ENCODE measurements at regions not wholly inside any gene's neighbourhood (a gene's known extent, or its start where the extent isn't known, plus 50 kb on each side); places are given as distances from the start of the nearest gene placed in this dataset.

GRCh38 chr17:71649941-71650350 is 470.9 kb upstream of the SOX9 start:
- FAIRE-seq (no peak), DNase-seq (ENCODE audit: insufficient read length, low spot score) (no peak)
- no peak for TF ChIP-seq PAX5 (IDR thresholded peaks at IDR 0.05; ENCODE audit: insufficient read depth, low read length, severe bottlenecking)
- no peak for TF ChIP-seq POLR2A (IDR thresholded peaks at IDR 0.05; ENCODE audit: low read depth, low read length)
- no peak for TF ChIP-seq POU2F2 (IDR thresholded peaks at IDR 0.05; ENCODE audit: low read depth, low read length)
- TF ChIP-seq TAF1 (IDR thresholded peaks at IDR 0.05; ENCODE audit: low read depth, low read length) = no peak
- no peak for TF ChIP-seq POLR2AphosphoS5 (IDR thresholded peaks at IDR 0.05; ENCODE audit: low read depth, low read length)
- TF ChIP-seq SPI1 (IDR thresholded peaks at IDR 0.05; ENCODE audit: low read depth, low read length) = no peak

GRCh38 chr17:71655542-71655941 is 465.3 kb upstream of the SOX9 start:
- DNase-seq (ENCODE audit: insufficient read length, low spot score) = no peak
- no peak for TF ChIP-seq TAF1 (IDR thresholded peaks at IDR 0.05; ENCODE audit: low read depth, low read length)
- no peak for TF ChIP-seq POU2F2 (IDR thresholded peaks at IDR 0.05; ENCODE audit: low read depth, low read length)
- TF ChIP-seq SPI1 (IDR thresholded peaks at IDR 0.05; ENCODE audit: low read depth, low read length) = no peak
- TF ChIP-seq PAX5 (IDR thresholded peaks at IDR 0.05; ENCODE audit: insufficient read depth, low read length, severe bottlenecking) = no peak
- TF ChIP-seq POLR2A (IDR thresholded peaks at IDR 0.05; ENCODE audit: low read depth, low read length) = no peak
- TF ChIP-seq POLR2AphosphoS5 (IDR thresholded peaks at IDR 0.05; ENCODE audit: low read depth, low read length) = no peak
- FAIRE-seq = no peak

- FAIRE-seq (no peak), DNase-seq (ENCODE audit: insufficient read length, low spot score) (no peak)
- no peak for TF ChIP-seq PAX5 (IDR thresholded peaks at IDR 0.05; ENCODE audit: insufficient read depth, low read length, severe bottlenecking)
Observed at GRCh38 chr17:71656964-71657858, 463.6 kb upstream of the SOX9 start.

- no peak for TF ChIP-seq SPI1 (IDR thresholded peaks at IDR 0.05; ENCODE audit: low read depth, low read length)
- TF ChIP-seq POU2F2 (IDR thresholded peaks at IDR 0.05; ENCODE audit: low read depth, low read length) = no peak
- no peak for TF ChIP-seq POLR2A (IDR thresholded peaks at IDR 0.05; ENCODE audit: low read depth, low read length)
- no peak for TF ChIP-seq TAF1 (IDR thresholded peaks at IDR 0.05; ENCODE audit: low read depth, low read length)
- no peak for FAIRE-seq
Observed at GRCh38 chr17:71658996-71659395, 461.8 kb upstream of the SOX9 start.

GRCh38 chr17:71664861-71665260 is 456.0 kb upstream of the SOX9 start:
- TF ChIP-seq POLR2A (IDR thresholded peaks at IDR 0.05; ENCODE audit: low read depth, low read length) = no peak
- no peak for TF ChIP-seq SPI1 (IDR thresholded peaks at IDR 0.05; ENCODE audit: low read depth, low read length)
- TF ChIP-seq POU2F2 (IDR thresholded peaks at IDR 0.05; ENCODE audit: low read depth, low read length) = no peak
- TF ChIP-seq TAF1 (IDR thresholded peaks at IDR 0.05; ENCODE audit: low read depth, low read length) = no peak
- no peak for TF ChIP-seq POLR2AphosphoS5 (IDR thresholded peaks at IDR 0.05; ENCODE audit: low read depth, low read length)
- TF ChIP-seq PAX5 (IDR thresholded peaks at IDR 0.05; ENCODE audit: insufficient read depth, low read length, severe bottlenecking) = no peak
- FAIRE-seq (no peak), DNase-seq (ENCODE audit: insufficient read length, low spot score) (no peak)

More at GRCh38 chr17:71658996-71659395, 461.8 kb upstream of the SOX9 start:
- DNase-seq (ENCODE audit: insufficient read length, low spot score) = no peak

GRCh38 chr17:71666047-71666446 is 454.8 kb upstream of the SOX9 start:
- FAIRE-seq (no peak), DNase-seq (ENCODE audit: insufficient read length, low spot score) (no peak)
- TF ChIP-seq POLR2A (IDR thresholded peaks at IDR 0.05; ENCODE audit: low read depth, low read length) (no peak), SPI1 (IDR thresholded peaks at IDR 0.05; ENCODE audit: low read depth, low read length) (no peak), TAF1 (IDR thresholded peaks at IDR 0.05; ENCODE audit: low read depth, low read length) (no peak), PAX5 (IDR thresholded peaks at IDR 0.05; ENCODE audit: insufficient read depth, low read length, severe bottlenecking) (no peak), POLR2AphosphoS5 (IDR thresholded peaks at IDR 0.05; ENCODE audit: low read depth, low read length) (no peak), POU2F2 (IDR thresholded peaks at IDR 0.05; ENCODE audit: low read depth, low read length) (no peak)

DNA sequence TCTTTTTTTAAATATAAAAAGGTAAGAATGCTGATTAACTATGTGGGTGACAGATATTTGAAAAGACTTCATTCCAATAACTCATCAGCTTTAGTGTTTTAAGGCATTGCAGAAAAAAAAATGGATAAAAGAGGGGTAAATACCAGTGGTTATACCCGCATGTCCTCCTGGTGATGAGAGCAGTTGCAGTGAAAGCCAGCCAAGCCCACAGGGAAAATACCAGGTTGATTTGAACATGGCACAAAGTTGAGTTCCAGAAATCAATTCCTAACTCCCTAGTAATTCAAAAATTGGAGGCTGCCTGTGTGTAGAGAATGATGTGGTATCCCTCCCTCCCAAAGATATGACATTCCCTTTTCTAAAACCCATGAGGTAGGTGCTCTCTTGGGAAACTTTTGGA is 453.2 kb upstream of the SOX9 start:
- no peak for DNase-seq (ENCODE audit: insufficient read length, low spot score)
- no peak for TF ChIP-seq POLR2A (IDR thresholded peaks at IDR 0.05; ENCODE audit: low read depth, low read length)
- no peak for TF ChIP-seq TAF1 (IDR thresholded peaks at IDR 0.05; ENCODE audit: low read depth, low read length)
- no peak for TF ChIP-seq POLR2AphosphoS5 (IDR thresholded peaks at IDR 0.05; ENCODE audit: low read depth, low read length)
- TF ChIP-seq SPI1 (IDR thresholded peaks at IDR 0.05; ENCODE audit: low read depth, low read length) = no peak
- TF ChIP-seq POU2F2 (IDR thresholded peaks at IDR 0.05; ENCODE audit: low read depth, low read length) = no peak
- no peak for TF ChIP-seq PAX5 (IDR thresholded peaks at IDR 0.05; ENCODE audit: insufficient read depth, low read length, severe bottlenecking)
- no peak for FAIRE-seq

- no peak for TF ChIP-seq TAF1 (IDR thresholded peaks at IDR 0.05; ENCODE audit: low read depth, low read length)
- TF ChIP-seq POLR2AphosphoS5 (IDR thresholded peaks at IDR 0.05; ENCODE audit: low read depth, low read length) = no peak
- no peak for TF ChIP-seq POU2F2 (IDR thresholded peaks at IDR 0.05; ENCODE audit: low read depth, low read length)
- no peak for TF ChIP-seq POLR2A (IDR thresholded peaks at IDR 0.05; ENCODE audit: low read depth, low read length)
- FAIRE-seq = no peak
Observed at GRCh38 chr17:71668807-71669206, 452.0 kb upstream of the SOX9 start.

GRCh38 chr17:71677439-71677838 is 443.4 kb upstream of the SOX9 start:
- DNase-seq (ENCODE audit: insufficient read length, low spot score) (no peak), FAIRE-seq (no peak)
- TF ChIP-seq SPI1 (IDR thresholded peaks at IDR 0.05; ENCODE audit: low read depth, low read length) (no peak), PAX5 (IDR thresholded peaks at IDR 0.05; ENCODE audit: insufficient read depth, low read length, severe bottlenecking) (no peak), POLR2A (IDR thresholded peaks at IDR 0.05; ENCODE audit: low read depth, low read length) (no peak), TAF1 (IDR thresholded peaks at IDR 0.05; ENCODE audit: low read depth, low read length) (no peak), POU2F2 (IDR thresholded peaks at IDR 0.05; ENCODE audit: low read depth, low read length) (no peak), POLR2AphosphoS5 (IDR thresholded peaks at IDR 0.05; ENCODE audit: low read depth, low read length) (no peak)

More at GRCh38 chr17:71668807-71669206, 452.0 kb upstream of the SOX9 start:
- DNase-seq (ENCODE audit: insufficient read length, low spot score) = no peak

- no peak for DNase-seq (ENCODE audit: insufficient read length, low spot score)
- no peak for FAIRE-seq
- TF ChIP-seq PAX5 (IDR thresholded peaks at IDR 0.05; ENCODE audit: insufficient read depth, low read length, severe bottlenecking) (no peak), SPI1 (IDR thresholded peaks at IDR 0.05; ENCODE audit: low read depth, low read length) (no peak), POU2F2 (IDR thresholded peaks at IDR 0.05; ENCODE audit: low read depth, low read length) (no peak), TAF1 (IDR thresholded peaks at IDR 0.05; ENCODE audit: low read depth, low read length) (no peak), POLR2AphosphoS5 (IDR thresholded peaks at IDR 0.05; ENCODE audit: low read depth, low read length) (no peak), POLR2A (IDR thresholded peaks at IDR 0.05; ENCODE audit: low read depth, low read length) (no peak)
Observed at GRCh38 chr17:71679832-71680231, 441.0 kb upstream of the SOX9 start.
